Thoracic aorta (tissue), 2 donors: ENCODE measurements at regions not wholly inside any gene's neighbourhood (a gene's known extent, or its start where the extent isn't known, plus 50 kb on each side); places are given as distances from the start of the nearest gene placed in this dataset.

Experiments used
- ATAC-seq: fragments of 150-250 bp; one replicate; pipeline ENCODE4 v1.8.0; 2017; ENCODE audit warnings: low read depth; ENCODE audit not compliant: insufficient number of reproducible peaks, low FRiP score
- DNase-seq: peaks from one replicate; pipeline ENCODE4 v3.0.0-alpha.2; 2020; ENCODE audit warnings: low spot score
- H3K27ac ChIP-seq, 2 donors: fragments of 200-600 bp; sonication (generic); 1 replicate in 1 of 2; 2 replicates in 1 of 2; pipeline ENCODE4 v1.5.1; 2016; ENCODE audit warnings: mild to moderate bottlenecking in 2 of 2, moderate library complexity in 2 of 2
- H3K27me3 ChIP-seq: fragments of 200-600 bp; sonication (generic); replicated peaks from 2 replicates; pipeline ENCODE4 v1.6.0; 2016; ENCODE audit warnings: mild to moderate bottlenecking; ENCODE audit not compliant: insufficient read depth
- H3K36me3 ChIP-seq: fragments of 200-600 bp; sonication (generic); one replicate; pipeline ENCODE4 v1.5.1; 2016
- H3K4me1 ChIP-seq, 2 donors: fragments of 200-600 bp; sonication (generic); 1 replicate in 1 of 2; 2 replicates in 1 of 2; pipeline versions ENCODE4 v1.5.1 to v1.6.0; 2016; ENCODE audit warnings: low read depth in 2 of 2, mild to moderate bottlenecking in 1 of 2; ENCODE audit not compliant: control insufficient read depth in 1 of 2
- H3K4me3 ChIP-seq: fragments of 200-600 bp; sonication (generic); 2 replicates; pipeline ENCODE4 v1.5.1; 2016; ENCODE audit warnings: mild to moderate bottlenecking
- H3K9me3 ChIP-seq: fragments of 200-600 bp; sonication (generic); 2 replicates; pipeline ENCODE4 v1.5.1; 2016
- CTCF ChIP-seq: fragments of 200-600 bp; sonication (generic); IDR thresholded peaks from one replicate; pipeline ENCODE4 v1.5.1; 2019; ENCODE audit warnings: antibody characterized with exemption

DNA sequence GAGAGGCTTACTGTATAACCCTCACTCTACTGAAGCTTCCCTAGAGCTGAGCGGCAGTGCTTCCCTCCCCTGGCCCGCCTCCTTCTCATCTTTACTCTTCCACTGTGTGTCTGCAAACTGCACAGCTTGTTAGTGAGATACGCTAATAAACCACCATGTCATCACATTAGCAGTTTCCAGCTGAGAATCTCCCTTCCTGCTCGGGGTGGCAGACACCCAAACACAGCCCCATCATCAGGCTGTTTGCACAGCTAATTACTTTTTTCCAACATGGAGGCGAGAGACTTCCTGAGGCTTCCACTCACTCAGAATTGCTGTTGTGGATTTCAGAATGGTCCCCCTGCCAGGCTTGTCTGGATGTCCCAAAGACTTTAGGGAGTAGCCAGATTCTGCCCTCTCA, 444.9 kb upstream of the SULF2 start:
- no peak for ATAC-seq

GRCh38 chr20:48227381-48227780, 442.1 kb upstream of the SULF2 start:
- DNase-seq (no peak), ATAC-seq (no peak)
- Histone ChIP-seq H3K9me3 (no peaks in the 10 kb centered on the region), H3K27ac (no peak overlapping the region), H3K36me3 (no peaks in the 10 kb centered on the region), H3K27me3 (no peaks in the 10 kb centered on the region), H3K4me1 (no peaks in the 10 kb centered on the region), H3K4me3 (no peak overlapping the region)
- TF ChIP-seq CTCF = no peak

More for the DNA sequence above, 444.9 kb upstream of the SULF2 start:
- H3K9me3 ChIP-seq = no peaks in the 10 kb centered on the region
- no peak for DNase-seq
- TF ChIP-seq CTCF = no peak
- no peaks in the 10 kb centered on the region for H3K4me1 ChIP-seq
- no peak overlapping the region for H3K27ac ChIP-seq
- no peaks in the 10 kb centered on the region for H3K36me3 ChIP-seq
- H3K4me3 ChIP-seq = no peak overlapping the region
- H3K27me3 ChIP-seq = no peaks in the 10 kb centered on the region

DNA sequence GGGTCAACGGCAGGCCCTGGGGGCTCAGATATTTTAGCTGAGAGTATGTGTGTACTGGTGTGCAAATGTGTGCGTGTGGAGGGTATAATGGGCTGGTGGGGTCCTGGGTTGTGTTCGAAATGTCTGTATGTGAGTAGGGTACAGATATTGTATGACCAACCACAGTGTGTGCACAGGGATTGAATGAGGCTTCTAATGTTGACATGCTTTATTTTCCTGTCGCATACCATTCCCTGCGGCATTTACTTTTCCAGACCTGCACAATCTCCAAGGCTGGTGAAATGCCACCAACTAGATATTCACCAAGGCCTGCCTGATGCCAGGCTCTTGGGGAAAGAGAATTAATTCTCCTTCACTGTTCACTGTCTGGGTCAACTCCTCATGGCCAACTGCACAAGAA, 441.4 kb upstream of the SULF2 start:
- DNase-seq (no peak), ATAC-seq (no peak)
- Histone ChIP-seq H3K27ac (no peak overlapping the region), H3K9me3 (no peaks in the 10 kb centered on the region), H3K36me3 (no peaks in the 10 kb centered on the region), H3K27me3 (no peaks in the 10 kb centered on the region), H3K4me1 (no peaks in the 10 kb centered on the region), H3K4me3 (no peak overlapping the region)
- TF ChIP-seq CTCF = no peak

DNA sequence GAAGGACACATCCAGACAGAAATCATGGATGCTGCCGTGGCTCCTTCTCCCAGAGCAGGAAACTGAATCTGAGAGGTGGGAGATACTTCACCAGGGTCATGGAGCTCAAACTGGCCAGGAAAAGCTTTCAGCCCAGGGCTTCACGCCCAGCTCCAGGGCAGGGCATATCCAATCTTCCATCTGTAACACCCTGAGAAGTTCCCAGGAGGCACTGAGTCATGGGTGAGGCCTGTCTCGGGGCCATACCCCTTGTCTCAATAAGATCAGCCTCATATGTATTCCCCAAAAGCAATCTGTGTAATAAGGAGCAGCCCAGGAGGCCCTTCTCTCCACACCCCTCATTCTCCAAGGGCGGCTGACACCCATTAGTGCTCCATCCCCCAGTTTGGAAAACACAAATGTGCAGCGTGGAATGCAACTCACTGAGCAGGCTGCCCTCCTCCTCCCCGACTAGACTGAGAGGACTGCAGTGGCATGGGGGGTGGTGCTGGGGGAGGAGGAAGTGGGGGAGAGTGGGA, 439.3 kb upstream of the SULF2 start:
- Histone ChIP-seq H3K27ac (no peak overlapping the region), H3K27me3 (no peaks in the 10 kb centered on the region), H3K4me1 (no peaks in the 10 kb centered on the region), H3K4me3 (no peak overlapping the region), H3K36me3 (no peaks in the 10 kb centered on the region), H3K9me3 (no peaks in the 10 kb centered on the region)
- TF ChIP-seq CTCF = no peak
- DNase-seq (no peak), ATAC-seq (no peak)

DNA sequence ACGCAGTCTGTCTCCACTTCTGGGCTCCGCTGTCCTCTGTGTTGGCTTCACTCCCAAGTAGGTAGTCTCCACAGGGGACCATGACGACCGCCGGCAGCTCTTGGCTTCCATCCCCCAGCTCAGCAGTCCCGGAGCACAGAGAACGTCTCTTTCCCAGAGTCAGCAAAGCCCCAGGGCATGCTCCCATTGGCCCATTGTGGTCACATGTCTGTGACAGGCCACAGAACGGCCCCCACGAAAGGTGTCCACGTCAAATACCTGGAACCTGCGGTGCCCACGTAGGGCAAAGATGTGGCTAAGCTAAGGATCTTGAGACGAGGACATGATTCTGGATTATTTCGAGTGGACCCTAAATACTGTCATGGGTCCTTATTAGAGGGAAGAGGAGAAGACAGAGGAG, 438.4 kb upstream of the SULF2 start:
- no peaks in the 10 kb centered on the region for H3K9me3 ChIP-seq
- H3K4me1 ChIP-seq = no peaks in the 10 kb centered on the region
- H3K27ac ChIP-seq = no peak overlapping the region
- DNase-seq = no peak
- H3K36me3 ChIP-seq = no peaks in the 10 kb centered on the region
- no peaks in the 10 kb centered on the region for H3K27me3 ChIP-seq
- H3K4me3 ChIP-seq = no peak overlapping the region
- TF ChIP-seq CTCF = no peak
- ATAC-seq = no peak
